HK-2 (cell line): ENCODE measurements at regions not wholly inside any gene's neighbourhood (a gene's known extent, or its start where the extent isn't known, plus 50 kb on each side); places are given as distances from the start of the nearest gene placed in this dataset.
"Not testable (repeated sequence)": the region's sequence is repeated elsewhere in the genome, so short reads cannot be mapped to it uniquely, and the experiment has no call there.

Source experiments
- DNase-seq: peaks from one replicate; pipeline ENCODE4 v3.0.0-alpha.2; 2018; ENCODE audit not compliant: unreplicated experiment

DNA sequence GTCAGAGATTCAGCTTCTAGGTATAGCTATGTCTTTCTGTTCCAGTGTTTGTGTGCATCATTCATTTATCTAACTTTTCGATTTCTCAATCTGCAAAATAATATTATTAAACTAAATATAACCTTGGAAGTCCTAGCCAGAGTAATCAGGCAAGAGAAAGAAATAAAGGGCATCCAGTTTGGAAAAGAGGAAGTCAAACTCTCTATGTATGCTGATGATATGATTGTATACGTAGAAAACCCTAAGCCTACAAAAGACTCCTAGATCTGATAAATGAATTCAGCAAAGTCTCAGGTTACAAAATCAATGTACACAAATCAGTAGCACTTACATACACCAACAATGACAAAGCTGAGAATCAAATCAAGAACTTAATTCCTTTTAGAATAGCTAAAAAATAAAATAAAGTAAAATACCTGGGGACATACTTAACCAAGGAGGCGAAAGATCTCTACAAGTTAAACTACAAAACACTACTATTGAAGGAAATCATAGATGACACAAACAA is 718.2 kb downstream of the NTRK3 start:
- no peak for DNase-seq

DNA sequence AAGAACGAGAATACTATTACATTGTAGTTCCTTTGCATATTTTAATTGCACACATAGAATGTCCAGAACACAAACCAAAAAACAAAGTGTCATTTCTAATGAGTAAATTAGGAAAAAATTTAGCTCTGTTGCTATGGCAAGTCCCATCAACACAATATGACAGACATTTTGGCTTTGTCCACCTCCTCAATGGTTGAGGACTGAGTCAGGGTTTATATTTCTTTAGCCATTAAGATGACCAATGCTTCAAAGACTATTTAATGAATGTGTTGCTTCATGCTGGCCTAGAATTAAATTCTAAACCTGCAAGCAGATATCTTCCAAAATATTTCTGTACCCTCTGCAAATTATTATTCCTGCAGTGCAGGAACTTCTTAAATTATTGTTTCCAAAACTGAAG is 719.2 kb downstream of the NTRK3 start:
- DNase-seq: no peak

DNA sequence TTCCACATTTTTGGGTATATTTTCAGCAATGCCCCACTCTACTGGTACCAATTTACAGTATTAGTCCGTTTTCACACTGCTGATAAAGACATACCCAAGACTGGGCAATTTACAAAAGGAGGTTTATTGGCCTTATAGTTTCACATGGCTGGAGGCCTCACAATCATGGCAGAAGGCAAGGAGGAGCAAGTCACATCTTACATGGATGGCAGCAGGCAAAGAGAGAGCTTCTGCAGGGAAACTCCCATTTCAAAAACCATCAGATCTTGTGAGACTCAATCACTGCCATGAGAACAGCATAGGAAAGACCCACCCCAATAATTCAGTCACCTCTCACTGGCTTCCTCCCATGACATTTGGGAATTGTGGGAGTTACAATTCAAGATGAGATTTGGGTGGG is 722.9 kb downstream of the NTRK3 start:
- DNase-seq: not testable (repeated sequence)

DNA sequence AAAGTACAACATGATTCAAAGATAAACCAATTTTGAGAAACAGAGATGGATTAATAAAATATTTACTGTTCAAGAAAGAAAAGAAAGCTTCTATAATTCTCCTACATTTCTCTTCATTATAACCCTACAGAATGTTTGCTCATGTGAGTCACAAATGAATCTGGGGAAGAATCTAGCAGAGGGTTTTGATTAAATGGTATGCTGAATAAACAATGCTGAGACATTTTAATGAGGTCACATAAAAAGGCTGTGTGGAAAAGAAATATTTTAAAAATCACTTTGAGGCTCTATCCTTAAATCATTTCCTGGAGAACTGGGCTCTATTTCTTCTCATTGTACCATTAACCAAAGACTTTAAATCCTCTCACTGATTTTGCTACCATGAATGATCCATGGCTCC is 727.7 kb downstream of the NTRK3 start:
- no peak for DNase-seq

DNA sequence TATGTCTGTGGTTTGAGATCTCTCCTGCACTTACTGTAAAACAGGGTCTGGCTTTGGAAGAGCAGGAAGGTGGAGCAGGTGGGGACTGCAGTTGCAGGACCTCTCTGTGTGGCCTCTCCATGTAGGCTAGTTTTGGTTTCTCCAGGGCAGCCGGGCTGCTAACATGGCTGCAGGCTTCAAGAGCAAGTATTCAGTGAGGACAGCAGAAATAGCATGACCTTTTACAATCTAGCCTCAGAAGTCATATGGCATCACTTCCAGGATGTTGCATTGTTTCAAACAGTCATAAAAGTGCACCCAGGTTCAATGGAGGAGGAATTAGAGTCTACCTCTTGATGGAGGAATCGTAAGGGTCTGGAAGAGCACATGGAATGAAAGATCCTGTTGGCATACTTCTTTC is 728.7 kb downstream of the NTRK3 start:
- no peak for DNase-seq

DNA sequence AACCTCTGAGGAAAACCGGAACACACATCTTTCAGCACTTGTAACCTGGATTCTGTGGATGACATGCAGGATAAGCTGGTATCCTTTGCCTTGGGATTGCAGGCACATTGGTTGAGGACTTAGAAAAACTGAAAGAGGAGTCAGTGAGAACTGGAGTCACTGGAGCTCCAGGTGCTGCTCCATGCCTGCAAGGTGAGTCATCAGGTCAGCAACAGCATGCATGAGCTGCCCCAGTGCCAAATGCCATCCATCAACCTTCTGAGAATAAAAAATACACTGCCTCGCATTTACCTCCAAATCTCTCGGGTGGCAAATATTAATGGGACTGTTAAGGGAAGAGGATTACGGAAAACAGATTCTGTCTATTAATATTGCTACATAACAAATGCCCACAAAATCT is 729.1 kb downstream of the NTRK3 start:
- no peak for DNase-seq

DNA sequence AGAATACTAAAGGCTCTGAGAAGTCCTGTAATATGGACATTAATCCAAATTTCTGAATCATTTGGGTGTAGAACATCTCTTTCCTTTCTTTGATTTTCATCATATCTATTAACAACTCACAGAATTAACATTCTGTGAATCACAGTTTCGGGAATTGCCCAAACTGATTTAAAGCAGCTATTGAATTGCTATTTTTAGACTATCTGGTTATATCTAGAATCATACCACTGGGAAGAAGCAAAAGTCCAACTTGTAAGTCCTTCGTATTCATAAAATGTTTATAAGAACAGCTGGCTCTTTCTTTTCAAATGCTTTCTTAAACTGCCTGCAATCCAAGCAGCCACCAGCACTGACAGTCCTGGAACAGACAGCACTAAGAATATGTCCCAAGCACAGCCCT is 733.0 kb downstream of the NTRK3 start:
- no peak for DNase-seq

DNA sequence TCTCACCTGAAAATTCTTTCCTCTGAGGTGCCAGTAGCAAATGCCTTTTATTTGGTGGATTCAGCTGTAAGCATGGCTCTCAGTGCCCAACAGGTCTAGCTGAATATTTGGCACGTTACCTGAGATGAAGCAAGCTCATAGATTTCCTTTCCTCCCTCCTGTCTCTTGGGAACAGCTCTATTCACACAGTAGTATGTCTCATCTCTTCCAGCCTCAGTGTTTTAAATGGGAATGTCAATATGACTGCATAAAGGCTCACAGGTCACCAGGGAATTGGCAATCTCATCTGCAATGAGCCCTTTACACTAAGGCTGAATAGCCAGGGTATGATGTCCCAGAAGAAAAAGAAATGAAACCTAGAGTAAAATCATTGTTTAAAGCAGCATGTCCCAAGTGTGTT is 733.5 kb downstream of the NTRK3 start:
- no peak for DNase-seq

DNA sequence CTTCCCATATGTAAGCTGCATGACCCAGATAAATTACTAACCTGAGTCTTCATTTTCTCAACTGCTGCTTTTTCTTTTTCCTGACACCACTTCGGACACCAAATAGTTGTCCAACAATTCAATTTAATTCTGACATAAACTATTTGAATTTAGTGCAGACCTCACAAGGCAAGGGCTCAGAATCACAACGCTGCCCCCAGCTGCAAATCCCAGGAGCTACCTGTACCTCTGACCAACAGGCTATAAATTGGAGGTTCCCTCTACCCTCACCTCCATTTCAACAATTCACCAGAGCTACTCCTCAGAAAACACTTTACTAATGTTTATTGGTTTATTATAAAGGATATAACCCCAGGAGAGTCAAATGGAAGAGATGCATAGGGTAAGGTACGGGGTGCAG is 737.6 kb downstream of the NTRK3 start:
- no peak for DNase-seq

DNA sequence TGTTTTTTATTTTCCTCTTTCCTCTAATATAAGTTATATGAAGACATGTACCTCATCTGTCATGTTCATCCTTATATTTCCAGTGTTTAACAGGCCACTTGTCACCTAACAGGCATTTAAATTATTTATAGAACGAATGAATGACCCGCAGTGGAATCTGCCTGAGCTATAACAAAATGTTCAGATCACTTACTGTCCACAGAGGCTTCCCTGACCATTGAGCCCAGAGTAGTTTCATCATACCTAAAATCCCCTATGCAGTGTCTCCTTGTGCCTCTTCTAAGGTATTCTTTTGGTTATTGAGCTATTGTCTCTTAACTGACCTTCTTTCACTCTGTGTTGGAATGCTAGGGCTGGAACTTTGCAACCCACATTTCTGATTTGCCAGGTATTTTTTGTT is 748.5 kb downstream of the NTRK3 start:
- no peak for DNase-seq

DNA sequence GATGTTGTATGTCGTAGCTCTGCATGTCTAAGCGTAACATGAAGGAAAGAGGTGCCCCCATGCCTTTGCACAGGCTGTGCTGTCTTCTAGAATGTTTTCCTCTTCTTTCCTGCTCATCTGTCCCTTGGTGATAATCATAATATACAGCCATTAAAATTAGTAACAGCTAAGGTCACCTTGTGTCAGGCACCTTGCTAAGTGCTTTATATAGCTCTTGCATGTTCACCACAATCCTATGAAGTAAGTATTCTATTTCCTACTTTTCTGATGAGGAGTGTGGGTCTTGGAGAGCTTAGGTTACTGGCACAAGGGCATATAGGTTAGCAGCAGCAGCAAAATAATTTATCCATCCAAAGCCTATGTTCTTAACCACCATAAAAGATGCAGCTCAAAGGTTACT is 754.4 kb downstream of the NTRK3 start:
- DNase-seq: no peak

DNA sequence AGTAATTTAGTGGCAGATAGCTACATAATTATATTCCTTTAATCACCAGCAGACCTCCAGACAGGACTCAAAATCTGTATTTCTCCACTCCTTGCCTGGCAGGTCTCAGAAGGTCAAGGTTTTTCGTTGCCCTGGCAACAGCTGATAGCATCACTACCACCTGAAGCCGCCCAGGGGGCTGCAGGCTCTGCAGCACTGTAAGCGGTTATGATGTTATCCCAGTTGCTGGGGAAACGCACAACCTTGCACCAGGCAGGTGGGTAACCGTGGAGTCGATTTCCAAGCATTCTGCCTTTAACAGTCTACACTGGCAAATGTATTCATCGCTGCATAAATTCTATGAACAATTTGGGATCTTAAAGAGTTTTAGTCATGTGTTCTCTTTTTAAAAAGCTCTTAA is 756.3 kb downstream of the NTRK3 start:
- no peak for DNase-seq

DNA sequence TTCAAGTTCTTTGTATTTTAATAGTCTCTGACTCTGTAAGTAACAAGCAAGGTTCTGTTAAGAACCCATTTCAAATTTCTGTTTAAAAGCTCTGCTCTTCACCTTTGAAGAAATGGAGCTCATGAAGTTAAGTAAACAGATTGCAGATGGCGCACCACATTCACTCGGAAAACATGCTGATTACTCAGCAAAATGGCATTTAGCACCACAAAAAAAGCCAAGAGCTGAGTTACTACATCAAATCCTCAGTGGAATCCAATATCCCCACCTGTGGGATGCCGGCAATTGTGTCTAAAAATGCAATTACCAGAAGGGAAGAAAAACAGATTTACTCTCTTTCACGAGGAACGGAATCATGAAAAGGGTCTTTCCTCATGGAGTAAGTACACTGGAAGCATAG is 758.0 kb downstream of the NTRK3 start:
- no peak for DNase-seq

DNA sequence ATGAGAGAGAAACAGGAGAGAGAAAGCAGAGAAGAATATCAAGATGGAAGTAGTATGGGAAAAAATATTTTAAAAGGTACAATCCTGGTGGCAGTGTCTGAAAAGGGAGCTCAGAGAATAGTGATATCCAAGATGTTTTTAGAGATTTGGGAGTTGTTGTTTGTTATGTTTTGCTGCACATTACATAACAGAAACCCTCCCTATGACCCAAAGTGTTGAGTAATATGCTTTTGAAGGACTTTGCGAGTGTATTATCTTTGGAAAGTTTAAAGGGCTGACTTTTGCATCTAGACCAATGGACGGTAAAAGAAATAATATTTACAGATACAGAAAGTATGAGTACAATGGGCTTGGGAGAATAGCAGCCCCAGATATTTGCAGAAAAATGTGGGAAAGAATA is 759.7 kb downstream of the NTRK3 start:
- DNase-seq: no peak

DNA sequence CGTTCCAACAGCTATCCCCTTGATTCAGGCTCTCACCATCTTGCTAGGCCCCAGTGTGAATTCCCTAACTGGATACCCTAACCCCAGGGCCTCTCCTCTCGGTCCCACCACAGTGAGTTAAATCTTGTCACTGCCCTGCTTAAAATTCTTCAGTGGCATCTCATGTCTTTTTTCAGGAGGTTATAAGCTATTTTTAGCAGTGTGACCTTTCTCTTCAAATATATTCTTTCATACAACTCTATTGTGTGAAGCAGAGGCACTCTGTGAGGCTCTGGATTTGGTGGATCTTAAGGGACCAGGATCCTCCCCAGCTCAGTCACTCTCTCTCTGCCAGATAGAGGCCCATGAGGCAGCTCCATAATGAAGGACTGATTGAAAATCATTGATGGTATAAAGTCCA is 760.4 kb downstream of the NTRK3 start:
- DNase-seq: no peak

DNA sequence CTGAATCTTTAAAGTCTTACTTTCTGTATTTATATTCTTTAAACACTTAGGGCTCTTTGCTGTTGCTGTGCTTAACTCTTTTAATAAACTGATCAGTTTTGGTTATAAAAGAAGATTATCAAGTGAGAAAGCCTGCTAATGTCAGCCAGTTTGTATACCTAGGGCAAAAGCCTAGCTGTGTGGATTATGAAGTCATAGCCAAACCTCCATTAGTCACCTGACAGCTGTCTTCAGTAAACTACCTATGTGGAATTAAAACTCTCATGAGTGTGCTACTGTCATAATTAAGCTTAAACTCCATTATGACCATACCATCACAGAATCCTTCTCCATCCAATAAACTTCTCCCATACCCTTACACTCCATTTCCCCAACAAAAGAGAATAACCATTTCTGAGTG is 762.7 kb downstream of the NTRK3 start:
- no peak for DNase-seq

DNA sequence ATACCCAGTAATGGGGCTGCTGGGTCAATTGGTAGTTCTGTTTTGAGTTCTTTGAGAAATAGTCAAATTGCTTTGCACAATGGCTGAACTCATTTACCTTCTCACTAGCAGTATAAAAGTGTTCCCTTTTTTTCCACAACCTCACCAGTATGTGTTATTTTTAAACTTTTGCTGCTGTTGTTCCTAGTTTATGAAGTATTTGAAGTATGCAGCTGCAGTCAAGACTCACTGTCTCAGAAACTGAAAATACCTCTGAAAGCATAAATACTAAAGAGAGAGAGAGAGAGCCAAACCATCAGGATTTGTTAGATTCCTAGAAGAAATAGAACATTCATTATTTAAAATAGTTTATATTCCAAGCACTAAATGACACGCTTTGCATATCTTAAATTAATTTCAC is 764.2 kb downstream of the NTRK3 start:
- no peak for DNase-seq

DNA sequence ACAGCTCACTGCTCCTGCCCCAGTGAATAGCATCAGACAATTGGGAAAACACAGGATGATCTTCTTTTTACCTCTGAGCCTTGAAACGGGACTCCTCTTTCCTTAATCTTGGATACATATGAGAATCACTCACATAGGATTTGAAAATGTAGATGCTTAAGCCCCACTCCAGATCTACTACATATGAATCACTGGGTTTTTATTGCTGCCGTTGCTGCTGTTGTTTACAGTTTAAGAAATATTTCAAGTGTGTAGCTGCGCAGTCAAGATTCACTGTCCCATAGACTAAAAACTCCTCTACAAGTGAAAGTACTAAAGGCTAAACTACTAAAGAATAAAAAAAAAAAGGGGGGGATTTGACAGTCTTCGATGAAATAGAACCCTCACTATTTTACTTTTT is 765.9 kb downstream of the NTRK3 start:
- no peak for DNase-seq

DNA sequence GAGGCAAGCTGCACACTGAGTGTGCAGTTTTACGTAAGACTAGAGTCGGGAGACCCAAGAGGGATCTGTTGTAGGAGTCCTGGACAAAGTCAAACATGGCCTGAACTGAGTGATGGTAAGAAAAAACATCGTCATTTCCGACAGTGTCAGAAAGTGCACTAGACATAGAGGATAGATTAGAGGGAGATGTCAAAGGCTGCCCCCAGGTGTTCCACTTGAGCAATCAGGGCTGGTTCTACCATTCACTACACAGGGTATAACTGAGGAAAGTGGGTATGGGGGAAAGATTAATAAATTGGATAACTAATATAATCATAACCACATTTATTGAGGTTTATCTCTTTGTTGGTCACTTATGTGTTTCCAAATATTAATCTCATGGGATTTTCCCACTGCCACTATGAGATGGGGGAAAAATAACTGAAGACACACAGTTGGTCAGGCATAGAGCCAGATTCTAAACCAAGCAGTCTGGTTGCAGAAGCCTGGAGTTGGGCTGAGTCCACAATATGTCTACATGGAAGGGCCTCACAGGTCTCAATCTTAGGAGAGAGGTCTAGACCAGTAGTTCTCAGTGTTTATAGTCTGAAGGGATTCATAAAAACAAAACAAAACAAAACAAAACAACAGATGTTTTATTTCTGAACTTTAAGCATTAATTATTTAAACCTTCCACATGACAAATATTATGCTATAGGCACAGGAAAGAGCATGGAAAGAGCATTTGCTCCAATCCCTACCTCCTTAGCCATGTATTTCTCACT is 766.5 kb downstream of the NTRK3 start:
- no peak for DNase-seq

DNA sequence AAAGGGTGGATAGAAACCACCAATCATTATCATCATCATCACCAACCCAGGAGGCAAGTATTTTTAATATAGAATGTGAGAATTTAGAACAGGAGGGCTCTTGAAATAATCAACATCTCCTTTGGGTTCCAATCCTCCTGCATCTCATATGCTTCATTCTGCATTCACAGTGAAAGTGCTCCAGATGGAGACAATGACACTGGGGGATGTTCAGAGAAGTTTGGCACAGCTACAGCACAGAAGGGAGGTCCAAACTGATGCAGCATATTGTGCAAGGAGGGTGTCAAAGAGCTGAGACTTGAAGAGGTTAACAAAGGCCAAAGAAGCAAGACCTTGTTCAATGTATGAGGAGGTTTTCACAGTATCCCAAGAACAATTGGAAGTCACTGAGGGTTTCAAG is 767.1 kb downstream of the NTRK3 start:
- no peak for DNase-seq

DNA sequence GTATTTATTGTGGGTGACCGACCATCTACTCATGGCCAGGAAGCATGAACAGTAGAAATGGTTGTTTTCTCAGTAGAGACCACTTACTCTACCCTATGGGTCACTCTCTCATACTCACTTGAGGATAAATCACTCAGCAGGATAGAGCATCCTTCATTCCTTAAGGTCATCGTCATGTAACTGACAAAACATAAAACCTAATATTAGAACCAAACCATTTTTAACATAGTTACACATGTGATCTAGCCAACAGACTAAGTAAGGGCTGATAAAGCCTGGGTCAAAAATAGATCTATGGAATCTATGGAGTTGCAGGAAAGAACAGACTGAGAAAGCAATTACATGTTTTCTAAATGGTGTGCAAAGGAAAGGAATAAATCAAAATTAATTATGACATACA is 769.1 kb downstream of the NTRK3 start:
- no peak for DNase-seq

DNA sequence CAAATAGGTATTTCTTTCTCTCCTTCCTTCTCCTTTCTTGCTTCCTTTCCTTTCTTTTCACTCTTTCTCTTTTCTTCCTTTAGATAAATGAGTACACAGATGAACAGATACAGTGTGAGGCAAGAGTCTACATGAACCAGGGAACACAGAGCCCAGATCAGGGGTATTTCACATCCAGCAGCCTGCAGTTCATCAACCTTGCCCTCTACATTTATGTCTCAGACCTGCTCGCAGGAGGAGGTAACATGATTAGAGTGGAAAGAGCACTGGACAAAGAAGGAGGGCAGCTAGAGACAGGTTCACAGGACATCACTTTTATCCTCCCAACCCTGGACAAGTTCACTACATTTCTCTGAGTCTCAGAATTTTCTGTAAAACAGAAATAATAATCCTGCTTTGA is 773.1 kb downstream of the NTRK3 start:
- no peak for DNase-seq

DNA sequence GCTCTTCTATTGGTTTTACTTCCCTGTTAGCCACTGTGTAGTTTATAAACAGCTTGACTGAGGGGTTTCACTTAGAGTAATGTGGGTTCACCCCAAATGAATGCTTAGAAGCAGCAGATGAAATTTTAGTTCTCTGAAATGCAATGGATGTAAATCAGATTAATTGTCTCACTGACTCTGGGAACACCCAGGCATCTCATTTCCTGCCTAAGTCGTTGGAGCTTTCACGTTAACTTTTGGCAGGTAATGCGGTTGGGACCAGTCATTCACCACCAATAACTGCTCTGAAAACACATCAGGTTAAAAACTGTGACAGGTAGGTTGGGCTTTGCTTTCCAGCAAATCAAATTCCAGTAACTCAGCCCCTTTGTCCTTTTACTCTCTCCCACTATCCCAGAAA is 775.4 kb downstream of the NTRK3 start:
- DNase-seq: no peak

DNA sequence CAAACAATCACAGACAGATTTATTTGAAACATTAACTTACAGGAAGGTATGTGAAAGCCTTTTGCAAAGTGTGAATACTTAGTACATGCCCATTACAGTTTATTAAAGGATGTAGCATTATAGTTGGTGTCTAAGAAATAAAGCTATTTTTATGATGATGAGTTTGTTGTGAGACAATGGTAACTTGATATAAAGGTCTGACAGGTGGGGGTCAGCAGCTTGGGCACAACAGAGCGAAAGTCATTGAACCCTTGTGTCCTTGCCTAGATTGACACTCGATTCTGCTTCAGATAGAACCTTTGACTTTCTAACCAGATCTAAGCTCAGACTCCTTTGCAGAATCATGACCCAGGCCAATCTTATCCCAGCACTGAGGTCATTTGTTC is 777.9 kb downstream of the NTRK3 start:
- DNase-seq: no peak
